PC-3 (cell line): ENCODE measurements at regions not wholly inside any gene's neighbourhood (a gene's known extent, or its start where the extent isn't known, plus 50 kb on each side); places are given as distances from the start of the nearest gene placed in this dataset.

Source experiments
- ATAC-seq: fragments of 200-7000 bp; cut with Tn5 transposase; 2 replicates; pipeline ENCODE4 v1.9.1; 2020; ENCODE audit warnings: mild to moderate bottlenecking, moderate library complexity
- BruUV-seq: library from RNA; stranded (reverse); fragments of 400-500 nt; replicated peaks from 2 replicates; lab custom pipeline; 2021; lab: Mats Ljungman, UMichigan
- CTCF ChIA-PET: fragments of 300-600 bp; sonication (Branson Sonifier 250); formaldehyde crosslinking; loops from one replicate; lab custom pipeline; 2022; ENCODE audit warnings: antibody characterized with exemption; lab: Charles Lee
- POLR2A ChIA-PET: fragments of 300-600 bp; sonication (Branson Sonifier 250); formaldehyde crosslinking; loops from one replicate; lab custom pipeline; 2022; ENCODE audit warnings: antibody characterized with exemption; ENCODE audit not compliant: unreplicated experiment; lab: Charles Lee
- DNase-seq: peaks from one replicate; pipeline ENCODE4 v3.0.0-alpha.2; 2015
- H2AFZ ChIP-seq: fragments of 300-600 bp; sonication (generic); 2 replicates; pipeline ENCODE4 v1.6.0; 2016; ENCODE audit warnings: antibody characterized with exemption, low read length
- H3F3A ChIP-seq: fragments of 300-600 bp; sonication (generic); one replicate; pipeline ENCODE4 v1.6.0; 2017; ENCODE audit warnings: antibody characterized with exemption, low read length, control low read depth, mild to moderate bottlenecking; ENCODE audit not compliant: unreplicated experiment
- H3K27ac ChIP-seq: fragments of 300-600 bp; sonication (generic); 2 replicates; pipeline ENCODE4 v1.5.1; 2016; ENCODE audit warnings: mild to moderate bottlenecking, low read length
- H3K27me3 ChIP-seq: fragments of 300-600 bp; sonication (generic); 2 replicates; pipeline ENCODE4 v1.6.1; 2016; ENCODE audit warnings: low read length, mixed read lengths
- H3K36me3 ChIP-seq: fragments of 300-600 bp; sonication (generic); 2 replicates; pipeline ENCODE4 v1.6.1; 2016; ENCODE audit warnings: low read depth, mixed run types, low read length, mixed read lengths
- H3K4me1 ChIP-seq: fragments of 300-600 bp; sonication (generic); 2 replicates; pipeline ENCODE4 v1.5.1; 2016; ENCODE audit warnings: low read length; ENCODE audit not compliant: insufficient read depth
- H3K4me2 ChIP-seq: fragments of 300-600 bp; sonication (generic); 2 replicates; pipeline ENCODE4 v1.6.0; 2016; ENCODE audit warnings: low read length
- H3K4me3 ChIP-seq: fragments of 300-600 bp; sonication (generic); 2 replicates; pipeline ENCODE4 v1.5.1; 2016; ENCODE audit warnings: mild to moderate bottlenecking, low read length, mixed read lengths
- H3K79me2 ChIP-seq: fragments of 300-600 bp; sonication (generic); 2 replicates; pipeline ENCODE4 v1.6.1; 2017; ENCODE audit warnings: low read length, mixed read lengths
- H3K9ac ChIP-seq: fragments of 300-600 bp; sonication (generic); 2 replicates; pipeline ENCODE4 v1.6.0; 2016; ENCODE audit warnings: mild to moderate bottlenecking, low read length
- H3K9me2 ChIP-seq: fragments of 300-600 bp; sonication (generic); replicated peaks from 2 replicates; pipeline ENCODE4 v1.6.1; 2016; ENCODE audit warnings: mixed run types, low read length, mixed read lengths
- H3K9me3 ChIP-seq: fragments of 300-600 bp; sonication (generic); 2 replicates; pipeline ENCODE4 v1.6.1; 2016; ENCODE audit warnings: low read length, mixed read lengths
- H4K20me1 ChIP-seq: fragments of 300-600 bp; sonication (generic); 2 replicates; pipeline ENCODE4 v1.6.1; 2016; ENCODE audit warnings: low read length, mixed read lengths
- EZH2 ChIP-seq: fragments of 300-600 bp; sonication (generic); IDR thresholded peaks from one replicate; pipeline ENCODE4 v1.6.1; 2017; ENCODE audit warnings: antibody characterized with exemption, mild to moderate bottlenecking, low read length; ENCODE audit not compliant: unreplicated experiment
- EZH2phosphoT487 ChIP-seq: fragments of 300-600 bp; sonication (generic); IDR thresholded peaks from 2 replicates; pipeline ENCODE4 v1.6.1; 2018; ENCODE audit warnings: mild to moderate bottlenecking, antibody characterized with exemption, low read length, borderline replicate concordance
- intact Hi-C: fragments of 100-400 bp; cut with micrococcal nuclease; formaldehyde crosslinking; loops from 2 replicates; pipeline ENCODE4 v1.9.0; 2023
- TF ChIP-seq, protein P1 (sequence below): fragments of 300-600 bp; sonication (generic); conservative IDR thresholded peaks from 2 replicates; pipeline ENCODE4 v1.5.1; 2017; ENCODE audit warnings: antibody characterized with exemption, low read depth, mild to moderate bottlenecking, low read length

- H3K4me3 ChIP-seq, result no peak overlapping the region
- H2AFZ ChIP-seq, result no peak overlapping the region
- H3K27ac ChIP-seq, result no peak overlapping the region
- no peaks in the 10 kb centered on the region for H3K27me3 ChIP-seq
- intact Hi-C loops, result no loop called here
- ChIA-PET CTCF (no interaction called here), POLR2A (no interaction called here)
- H3K9ac ChIP-seq, result no peak overlapping the region
- no peak overlapping the region for H3K4me2 ChIP-seq
- TF ChIP-seq EZH2phosphoT487, result no peak
- no peak for TF ChIP-seq EZH2
- TF ChIP-seq, protein P1, sequence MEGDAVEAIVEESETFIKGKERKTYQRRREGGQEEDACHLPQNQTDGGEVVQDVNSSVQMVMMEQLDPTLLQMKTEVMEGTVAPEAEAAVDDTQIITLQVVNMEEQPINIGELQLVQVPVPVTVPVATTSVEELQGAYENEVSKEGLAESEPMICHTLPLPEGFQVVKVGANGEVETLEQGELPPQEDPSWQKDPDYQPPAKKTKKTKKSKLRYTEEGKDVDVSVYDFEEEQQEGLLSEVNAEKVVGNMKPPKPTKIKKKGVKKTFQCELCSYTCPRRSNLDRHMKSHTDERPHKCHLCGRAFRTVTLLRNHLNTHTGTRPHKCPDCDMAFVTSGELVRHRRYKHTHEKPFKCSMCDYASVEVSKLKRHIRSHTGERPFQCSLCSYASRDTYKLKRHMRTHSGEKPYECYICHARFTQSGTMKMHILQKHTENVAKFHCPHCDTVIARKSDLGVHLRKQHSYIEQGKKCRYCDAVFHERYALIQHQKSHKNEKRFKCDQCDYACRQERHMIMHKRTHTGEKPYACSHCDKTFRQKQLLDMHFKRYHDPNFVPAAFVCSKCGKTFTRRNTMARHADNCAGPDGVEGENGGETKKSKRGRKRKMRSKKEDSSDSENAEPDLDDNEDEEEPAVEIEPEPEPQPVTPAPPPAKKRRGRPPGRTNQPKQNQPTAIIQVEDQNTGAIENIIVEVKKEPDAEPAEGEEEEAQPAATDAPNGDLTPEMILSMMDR, result no peak
- no peaks in the 10 kb centered on the region for H4K20me1 ChIP-seq
- H3K9me3 ChIP-seq, result no peaks in the 10 kb centered on the region
- H3K4me1 ChIP-seq, result peaks cover 10% of the 10 kb centered on the region
- no TSS peak for BruUV-seq
- ATAC-seq (no peak), DNase-seq (no peak)
- H3K36me3 ChIP-seq, result no peaks in the 10 kb centered on the region
- no peaks in the 10 kb centered on the region for H3K9me2 ChIP-seq
- no peaks in the 10 kb centered on the region for H3K79me2 ChIP-seq
- no peaks in the 10 kb centered on the region for H3F3A ChIP-seq
These were observed 60.3 kb downstream of the EOMES start for GRCh38 chr3:27661797-27662196.

DNA sequence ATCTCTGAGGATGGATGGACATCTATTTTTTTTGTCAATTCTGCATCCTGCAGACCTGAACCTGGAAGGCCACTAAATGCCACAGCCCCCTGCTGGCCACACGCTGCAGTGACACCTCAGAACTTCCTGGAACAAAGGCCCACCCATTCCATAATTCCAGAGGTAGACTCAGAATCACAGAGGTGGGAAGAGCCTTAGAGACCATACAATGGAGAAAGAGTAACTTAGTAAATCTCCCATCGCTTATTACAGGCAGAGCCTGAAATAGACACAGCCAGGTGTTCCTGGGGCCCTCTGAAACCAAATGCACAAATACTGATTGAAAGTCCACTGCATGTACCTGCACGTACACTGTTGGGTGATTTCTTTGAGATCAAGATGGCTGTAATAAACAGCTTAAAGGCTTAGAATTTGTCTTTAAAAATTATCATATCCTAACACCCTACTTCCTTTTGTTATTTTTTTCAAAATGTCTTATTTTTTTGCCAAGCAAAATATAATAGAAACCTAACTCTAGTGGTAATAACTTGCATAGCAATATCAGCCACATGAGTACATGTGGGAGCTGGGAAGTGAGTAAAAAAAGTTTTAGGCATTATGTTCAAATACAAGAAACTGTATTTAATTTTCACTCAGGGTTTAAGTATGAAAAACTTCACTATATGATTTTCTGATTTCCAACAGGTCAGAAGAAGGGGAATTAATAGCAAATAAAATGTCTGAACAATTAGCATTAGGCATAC lies 62.7 kb downstream of the EOMES start:
- peak; percentile 72 for DNase-seq
- H3K79me2 ChIP-seq, result no peaks in the 10 kb centered on the region
- H3F3A ChIP-seq, result no peaks in the 10 kb centered on the region
- TF ChIP-seq EZH2, result no peak
- TF ChIP-seq, protein P1, result peak; percentile 93
- no peak for TF ChIP-seq EZH2phosphoT487
- intact Hi-C loops, result loop anchor here (2.0 kb wide), 1 partner anchor 179 kb away; no protein-coding TSS in a partner anchor
- H3K36me3 ChIP-seq, result no peaks in the 10 kb centered on the region
- ChIA-PET POLR2A (no interaction called here), CTCF (interaction anchor here (0.6 to 0.7 kb wide), 2 partner anchors 118 to 137 kb away, joined by 4 to 5 read pairs; no protein-coding TSS in a partner anchor)
- H3K9me3 ChIP-seq, result no peaks in the 10 kb centered on the region
- no TSS peak for BruUV-seq
- H3K4me3 ChIP-seq, result no peak overlapping the region
- peak; percentile 89 for ATAC-seq
- H3K9me2 ChIP-seq, result no peaks in the 10 kb centered on the region
- no peak overlapping the region for H3K9ac ChIP-seq
- no peak overlapping the region for H3K4me2 ChIP-seq
- no peak overlapping the region for H3K27ac ChIP-seq
- peaks cover 10% of the 10 kb centered on the region for H3K4me1 ChIP-seq
- H3K27me3 ChIP-seq, result no peaks in the 10 kb centered on the region
- 0 out of 2 replicates have a peak overlapping the region, but pooled peaks have one; percentile 53 for H2AFZ ChIP-seq
- no peaks in the 10 kb centered on the region for H4K20me1 ChIP-seq

DNA sequence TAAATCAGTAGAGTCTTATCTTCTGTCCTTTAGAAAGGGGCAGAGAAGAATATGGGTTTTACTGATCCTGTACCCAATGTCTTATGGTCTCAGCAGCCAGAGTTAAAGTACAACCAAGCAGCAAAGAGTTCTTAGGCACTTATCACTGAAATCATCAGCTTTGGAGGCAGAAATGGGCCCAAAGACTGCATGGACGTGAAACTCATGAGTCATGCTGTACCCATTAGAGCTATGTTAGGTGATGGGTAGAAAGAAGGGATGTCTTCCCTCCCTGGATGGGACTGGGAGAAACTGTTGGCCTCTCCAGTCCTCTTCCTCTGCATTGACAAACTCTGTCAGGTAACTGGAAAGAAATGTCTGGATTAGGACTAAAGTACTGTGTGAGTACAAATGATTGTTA lies 63.4 kb downstream of the EOMES start:
- Histone ChIP-seq H3K4me3 (no peak overlapping the region), H3K4me1 (peaks cover 10% of the 10 kb centered on the region), H3K36me3 (no peaks in the 10 kb centered on the region), H3K9me2 (no peaks in the 10 kb centered on the region), H3K4me2 (no peak overlapping the region), H3K9me3 (no peaks in the 10 kb centered on the region), H4K20me1 (no peaks in the 10 kb centered on the region), H2AFZ (no peak overlapping the region), H3K27ac (no peak overlapping the region), H3K9ac (no peak overlapping the region), H3K79me2 (no peaks in the 10 kb centered on the region), H3K27me3 (no peaks in the 10 kb centered on the region), H3F3A (no peaks in the 10 kb centered on the region)
- ATAC-seq (no peak; the same call in 1 of the 2 replicates), DNase-seq (no peak)
- BruUV-seq, result no TSS peak
- intact Hi-C loops, result loop anchor here (2.0 kb wide), 1 partner anchor 178 kb away; no protein-coding TSS in a partner anchor
- TF ChIP-seq EZH2 (no peak), EZH2phosphoT487 (no peak)
- TF ChIP-seq, protein P1, result no peak
- ChIA-PET CTCF (no interaction called here), POLR2A (no interaction called here)
